Astrocyte of the spinal cord (primary cell): ENCODE measurements at regions not wholly inside any gene's neighbourhood (a gene's known extent, or its start where the extent isn't known, plus 50 kb on each side); places are given as distances from the start of the nearest gene placed in this dataset.
"Not testable (repeated sequence)": the region's sequence is repeated elsewhere in the genome, so short reads cannot be mapped to it uniquely, and the experiment has no call there.

Source experiments
- DNase-seq: peaks from one replicate; pipeline ENCODE4 v3.0.0; 2011; ENCODE audit warnings: low read depth, low spot score
- H3K4me3 ChIP-seq: 2 replicates; pipeline ENCODE4 v1.5.1; 2011; ENCODE audit warnings: low read depth, mild to moderate bottlenecking, low read length, moderate library complexity
- CTCF ChIP-seq: IDR thresholded peaks from 2 replicates; pipeline ENCODE4 v1.5.1; 2012; ENCODE audit warnings: low read depth, mild to moderate bottlenecking, low read length, inconsistent platforms
- in situ Hi-C: cut with HindIII; loops from 2 replicates; pipeline ENCODE4 v1.10.0; 2017; ENCODE audit warnings: low sequenced_read_pairs

GRCh38 chr4:11072463-11072862 lies 356.2 kb downstream of the HS3ST1 start:
- TF ChIP-seq CTCF, result no peak
- H3K4me3 ChIP-seq, result no peak overlapping the region
- in situ Hi-C loops, result no loop called here
- DNase-seq, result no peak

- in situ Hi-C loops, result no loop called here
- TF ChIP-seq CTCF, result no peak
- H3K4me3 ChIP-seq, result no peak overlapping the region
- no peak for DNase-seq
These were observed 357.9 kb downstream of the HS3ST1 start for GRCh38 chr4:11070813-11071212.

- no peak for DNase-seq
- in situ Hi-C loops, result no loop called here
- H3K4me3 ChIP-seq, result no peak overlapping the region
- TF ChIP-seq CTCF, result no peak
These were observed 359.0 kb downstream of the HS3ST1 start for GRCh38 chr4:11069581-11070211.

GRCh38 chr4:11069083-11069482 lies 359.6 kb downstream of the HS3ST1 start:
- no peak for DNase-seq
- in situ Hi-C loops, result no loop called here
- no peak overlapping the region for H3K4me3 ChIP-seq
- no peak for TF ChIP-seq CTCF

- H3K4me3 ChIP-seq, in situ Hi-C loops, DNase-seq: not testable (repeated sequence)
These were observed 362.1 kb downstream of the HS3ST1 start for GRCh38 chr4:11066584-11066983.

- DNase-seq, H3K4me3 ChIP-seq, in situ Hi-C loops: not testable (repeated sequence)
These were observed 368.1 kb downstream of the HS3ST1 start for GRCh38 chr4:11060637-11061036.

GRCh38 chr4:11054937-11055336 lies 370.4 kb upstream of the CLNK start:
- DNase-seq, in situ Hi-C loops, H3K4me3 ChIP-seq: not testable (repeated sequence)

- no peak for TF ChIP-seq CTCF
- DNase-seq, result no peak
- H3K4me3 ChIP-seq, result no peak overlapping the region
- in situ Hi-C loops, result no loop called here
These were observed 369.1 kb upstream of the CLNK start for GRCh38 chr4:11053601-11054220.
